GM18505 (cell line): ENCODE measurements at regions not wholly inside any gene's neighbourhood (a gene's known extent, or its start where the extent isn't known, plus 50 kb on each side); places are given as distances from the start of the nearest gene placed in this dataset.

ENCODE experiments used
- ATAC-seq: cut with Tn5 transposase; IDR thresholded peaks from one replicate; pipeline ENCODE4 v1.9.1; 2021; ENCODE audit not compliant: unreplicated experiment
- POLR2A ChIP-seq: IDR thresholded peaks from 4 replicates; pipeline ENCODE4 v1.6.1; 2011; ENCODE audit warnings: borderline replicate concordance; ENCODE audit not compliant: insufficient read depth, insufficient read length; ENCODE audit errors: extremely low read depth

DNA sequence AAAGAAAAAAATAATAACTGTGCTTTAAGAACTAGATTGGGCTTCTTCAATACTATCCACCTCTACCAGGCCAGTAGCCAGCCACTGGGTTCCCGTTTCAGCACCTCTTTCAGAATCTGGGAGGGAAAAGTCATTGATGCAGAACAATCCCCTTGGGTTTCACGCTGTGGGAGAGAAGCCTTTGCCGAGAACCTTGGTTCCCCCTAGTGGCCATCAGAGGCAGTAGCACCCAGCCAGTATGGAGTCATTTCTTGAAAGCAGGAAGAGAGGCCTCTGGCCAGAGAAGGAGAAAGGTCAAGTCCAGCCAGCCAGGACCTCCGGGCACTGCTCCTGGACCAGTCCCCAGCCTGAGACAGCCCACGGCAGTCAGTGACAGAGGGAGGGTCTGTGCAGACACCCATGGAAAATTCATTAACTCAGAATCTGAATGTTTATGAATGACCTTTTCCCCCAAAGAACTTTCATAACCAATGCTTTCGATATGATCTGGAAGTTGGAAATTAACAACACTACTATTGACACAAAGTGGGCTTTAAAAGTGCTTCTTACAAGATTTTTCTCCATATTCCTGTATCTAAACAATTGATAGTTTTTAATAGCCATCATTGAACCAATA lies 51.2 kb upstream of the CDH5 start:
- TF ChIP-seq POLR2A, result no peak
- peak; percentile 82 for ATAC-seq

DNA sequence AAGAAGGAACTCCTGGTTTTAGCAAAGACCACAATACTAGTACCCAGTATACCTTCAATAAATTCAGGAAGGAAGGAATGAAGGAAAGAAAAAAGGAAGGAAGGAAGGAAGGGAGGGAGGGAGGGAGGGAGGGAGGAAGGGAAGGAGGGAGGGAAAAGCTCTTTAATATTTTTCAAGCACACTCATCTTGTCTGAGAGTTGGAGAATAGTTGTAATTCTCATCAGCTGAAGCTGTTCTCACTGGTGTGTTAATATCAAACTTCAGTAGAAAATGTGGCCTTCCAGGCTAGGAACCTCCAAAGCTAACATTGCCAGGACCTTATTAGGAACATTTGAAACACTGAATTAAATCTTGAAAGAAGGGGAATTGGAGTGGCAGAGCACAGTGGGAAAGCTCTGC lies 55.2 kb upstream of the CDH5 start:
- ATAC-seq, result no peak
- TF ChIP-seq POLR2A, result no peak

DNA sequence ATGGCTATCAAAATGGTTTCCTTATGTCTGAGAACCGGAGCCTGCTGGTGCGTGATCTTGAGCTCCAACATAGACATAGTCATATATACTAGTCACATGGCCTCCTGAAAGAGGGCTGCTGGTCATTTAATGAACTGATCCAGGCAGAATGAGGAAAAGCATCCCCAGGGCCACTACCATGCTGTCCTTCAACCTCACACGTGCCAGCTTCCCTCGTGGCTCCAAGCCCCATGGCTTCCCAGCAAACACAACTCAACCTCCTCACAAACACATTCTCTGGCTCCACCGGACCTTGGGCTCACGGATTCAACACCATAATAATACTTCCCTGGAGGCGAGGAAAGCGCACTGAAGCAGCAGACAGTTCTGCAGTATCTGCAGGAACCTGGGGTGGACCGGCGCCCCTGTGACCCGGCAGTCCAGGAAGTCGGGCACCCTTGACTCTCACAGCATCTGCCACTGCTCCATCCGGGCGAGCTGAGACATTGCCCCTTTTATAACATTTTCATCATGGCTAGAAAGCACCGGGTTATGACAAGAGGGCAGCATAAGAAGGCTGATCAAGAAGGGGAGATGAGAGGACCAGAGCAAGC lies 57.2 kb upstream of the CDH5 start:
- no peak for TF ChIP-seq POLR2A
- ATAC-seq, result no peak

DNA sequence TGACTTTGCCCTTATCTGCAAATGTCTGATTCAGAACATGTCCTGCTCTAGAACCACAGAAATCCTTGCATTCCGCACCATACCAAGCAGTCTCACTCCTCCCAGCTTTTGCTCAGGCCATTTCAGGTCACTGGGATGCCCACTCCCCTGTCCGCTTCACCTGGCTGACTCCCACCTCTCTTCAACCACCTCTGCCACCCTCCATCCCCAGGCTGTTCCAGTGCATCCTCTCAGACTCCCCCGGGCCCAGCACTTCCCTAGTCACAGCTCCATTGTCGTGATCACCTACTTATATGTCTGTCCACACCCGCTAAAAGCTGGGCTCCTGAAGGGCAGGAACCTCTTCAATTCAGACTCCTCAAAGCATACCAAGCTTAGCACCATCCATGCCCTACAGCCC lies 58.4 kb upstream of the CDH5 start:
- ATAC-seq, result no peak
- TF ChIP-seq POLR2A, result no peak

DNA sequence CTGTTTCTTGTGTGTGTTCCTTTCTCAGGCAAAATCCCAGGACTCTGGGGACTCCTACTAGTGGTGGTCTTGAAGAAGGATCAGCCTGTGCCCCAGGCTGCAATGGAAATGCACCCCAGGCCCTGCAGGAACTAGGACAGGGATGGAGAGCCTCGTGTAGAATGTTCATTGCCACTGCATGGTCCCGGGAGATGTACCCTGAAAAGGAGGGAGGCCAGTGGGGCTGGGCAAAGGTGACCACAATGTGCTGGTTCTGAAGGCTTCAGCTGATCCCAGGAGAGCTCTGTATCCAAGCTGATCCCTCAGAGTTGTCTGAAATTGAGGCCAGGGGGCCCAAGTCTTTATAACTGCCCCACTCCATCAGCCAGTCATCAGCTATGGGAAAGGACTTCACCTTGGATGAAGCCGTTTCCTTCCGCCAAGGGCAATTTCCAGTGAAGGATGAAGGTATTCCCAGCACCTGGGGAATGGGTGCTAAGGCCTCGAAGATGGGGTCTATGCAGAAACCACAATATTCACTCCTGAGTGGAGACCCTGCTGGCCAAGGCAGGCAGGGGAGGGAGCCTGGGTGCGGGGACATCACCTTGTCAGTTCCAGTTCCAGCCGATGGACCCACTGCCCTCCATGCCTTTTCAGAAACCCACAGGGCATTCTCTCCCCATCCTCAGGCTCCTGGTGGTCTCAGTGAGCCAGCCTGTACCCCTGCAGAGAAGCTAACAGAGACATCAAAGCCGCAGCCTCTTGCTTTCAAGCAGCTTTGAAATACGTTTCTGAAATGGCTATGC lies 59.9 kb upstream of the CDH5 start:
- no peak for ATAC-seq
- no peak for TF ChIP-seq POLR2A

DNA sequence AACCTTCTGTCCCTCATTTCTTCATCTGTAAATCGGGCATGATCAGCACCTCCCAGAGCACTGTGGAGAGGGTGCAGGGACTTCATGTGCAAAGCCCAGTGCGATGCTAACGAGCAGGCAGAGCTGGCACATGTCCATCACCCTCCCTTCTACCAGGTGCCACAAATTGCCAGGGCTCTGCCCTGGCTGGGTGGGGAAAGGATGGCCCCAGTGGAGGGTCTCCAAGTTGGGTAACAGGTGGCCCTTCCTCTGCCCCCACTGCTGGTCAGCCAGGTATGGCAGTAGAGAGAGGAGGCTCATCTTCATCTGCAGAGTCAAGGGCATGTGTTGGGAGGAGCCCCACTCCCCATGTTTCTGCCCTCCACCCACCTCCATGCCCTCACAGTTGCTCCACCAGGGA lies 61.5 kb upstream of the CDH5 start:
- TF ChIP-seq POLR2A, result no peak
- ATAC-seq, result no peak

DNA sequence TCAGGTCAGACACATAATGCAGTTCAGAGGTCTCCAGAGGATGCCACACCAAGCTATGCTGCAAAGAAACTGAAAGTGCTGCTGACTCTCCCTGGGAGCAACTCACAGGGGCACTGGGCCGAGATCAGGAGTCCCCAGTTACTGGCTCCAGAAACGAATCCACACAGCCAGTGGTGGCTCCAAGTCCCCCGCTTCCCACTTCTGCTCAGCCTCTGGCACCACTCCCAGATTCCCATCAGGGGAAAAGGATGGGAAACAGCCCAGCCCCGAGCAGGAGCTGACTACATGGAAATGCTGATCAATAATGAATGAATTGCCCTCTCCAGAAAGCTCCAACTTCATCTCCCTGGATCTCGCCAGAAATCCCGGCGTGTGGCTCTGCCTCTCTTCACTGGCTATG lies 62.3 kb upstream of the CDH5 start:
- no peak for TF ChIP-seq POLR2A
- no peak for ATAC-seq

DNA sequence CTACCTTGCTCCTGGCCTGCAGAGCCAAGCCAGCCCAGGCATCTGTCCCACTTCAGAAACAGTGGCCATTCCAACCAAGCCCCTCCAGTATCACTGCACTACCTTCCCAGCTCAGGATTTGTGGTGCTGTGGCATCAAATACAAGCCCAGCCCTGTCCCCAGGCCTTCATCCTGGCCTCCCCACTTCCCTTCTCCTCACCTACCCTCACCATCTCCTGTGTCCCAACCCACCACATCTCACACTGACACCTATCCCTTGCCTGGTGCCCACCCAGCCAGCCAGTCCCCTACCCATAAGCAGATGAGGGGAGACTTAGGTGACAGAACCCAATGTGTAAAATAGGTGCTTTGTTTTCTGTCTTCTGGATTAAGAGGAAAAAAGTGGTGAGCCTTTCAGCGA lies 66.0 kb upstream of the CDH5 start:
- ATAC-seq, result no peak
- no peak for TF ChIP-seq POLR2A

DNA sequence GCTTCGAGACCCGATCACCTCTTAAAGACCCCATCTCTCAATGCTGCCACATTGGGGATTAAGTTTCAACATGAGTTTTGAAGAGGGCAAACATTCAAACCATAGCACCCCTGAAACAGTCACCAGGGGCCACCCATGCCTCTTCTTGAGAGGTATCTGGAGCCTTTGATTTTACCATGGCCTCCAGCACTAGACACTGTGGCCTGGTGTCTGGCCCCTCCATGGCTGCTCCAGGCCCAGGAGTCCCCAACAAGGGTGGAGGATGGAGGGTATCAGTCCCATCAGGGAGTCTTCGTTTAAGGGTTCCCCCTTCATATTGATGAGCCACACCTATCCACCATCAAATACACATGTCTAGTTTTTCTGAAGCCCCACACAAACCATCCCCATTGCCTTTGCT lies 66.5 kb upstream of the CDH5 start:
- no peak for TF ChIP-seq POLR2A
- no peak for ATAC-seq

DNA sequence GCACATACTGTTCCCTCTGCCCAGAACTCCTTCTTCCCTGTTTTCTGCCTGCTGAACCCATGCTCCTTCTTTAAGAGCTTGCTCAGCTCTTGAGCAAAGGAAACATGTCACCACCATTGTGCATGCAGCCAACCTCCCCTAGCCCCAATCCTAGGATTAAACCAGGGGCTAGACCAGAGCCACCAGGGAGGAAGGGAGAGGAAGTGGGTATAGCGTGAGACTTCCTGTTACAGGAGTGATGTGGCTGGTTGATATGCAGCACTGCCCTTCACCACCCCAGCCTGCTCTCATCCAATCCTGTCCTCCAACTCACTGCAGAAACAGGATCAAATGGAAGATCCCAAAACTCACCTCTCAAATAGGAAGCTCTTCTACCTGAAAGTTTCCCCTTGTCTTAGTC lies 67.1 kb upstream of the CDH5 start:
- TF ChIP-seq POLR2A, result no peak
- no peak for ATAC-seq

DNA sequence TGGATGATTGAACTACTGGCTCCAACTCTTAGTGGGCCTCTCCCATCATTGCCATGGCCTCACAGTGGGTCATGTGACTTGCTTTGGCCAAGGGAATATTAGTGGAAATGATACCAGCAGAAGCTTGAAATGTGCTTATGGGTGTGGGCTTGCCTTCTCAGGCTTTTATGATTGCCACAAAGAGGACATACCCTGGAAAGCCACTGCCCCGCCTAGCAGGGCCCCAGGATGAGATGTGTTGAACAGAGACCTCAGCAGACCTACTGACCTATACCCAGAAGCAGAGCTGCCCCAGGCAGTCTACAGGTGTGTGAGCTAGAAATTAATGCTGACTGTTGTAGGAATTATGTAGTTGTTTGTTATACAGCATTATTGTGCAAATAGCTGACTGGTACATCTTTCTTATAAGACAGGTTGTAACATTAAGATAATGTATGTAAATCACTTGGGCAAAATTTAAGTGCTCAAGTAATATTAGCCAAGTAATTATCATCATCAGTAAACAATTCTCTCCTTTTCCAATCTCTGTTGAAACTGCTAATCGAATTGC lies 67.8 kb upstream of the CDH5 start:
- no peak for ATAC-seq
- TF ChIP-seq POLR2A, result no peak

DNA sequence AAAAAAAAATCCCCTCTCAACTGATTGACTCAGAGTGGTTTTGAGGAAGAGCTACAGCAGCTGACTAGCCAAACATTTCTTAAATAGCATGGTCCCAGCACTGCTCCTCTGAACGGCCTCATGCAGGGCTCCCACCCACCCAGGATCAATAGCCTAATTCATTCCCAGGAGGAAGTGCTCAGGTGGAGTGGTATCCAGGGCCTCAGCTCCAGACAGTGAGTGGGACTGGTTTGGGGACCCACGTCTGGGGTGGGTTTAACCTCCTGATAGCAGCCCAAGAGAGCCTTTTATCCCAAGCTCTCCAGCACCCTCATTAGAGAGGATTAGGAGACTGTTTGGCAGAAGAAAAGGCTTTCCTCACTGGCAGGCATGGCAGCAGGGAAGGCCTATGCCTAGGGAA lies 68.5 kb upstream of the CDH5 start:
- ATAC-seq, result no peak
- TF ChIP-seq POLR2A, result no peak

DNA sequence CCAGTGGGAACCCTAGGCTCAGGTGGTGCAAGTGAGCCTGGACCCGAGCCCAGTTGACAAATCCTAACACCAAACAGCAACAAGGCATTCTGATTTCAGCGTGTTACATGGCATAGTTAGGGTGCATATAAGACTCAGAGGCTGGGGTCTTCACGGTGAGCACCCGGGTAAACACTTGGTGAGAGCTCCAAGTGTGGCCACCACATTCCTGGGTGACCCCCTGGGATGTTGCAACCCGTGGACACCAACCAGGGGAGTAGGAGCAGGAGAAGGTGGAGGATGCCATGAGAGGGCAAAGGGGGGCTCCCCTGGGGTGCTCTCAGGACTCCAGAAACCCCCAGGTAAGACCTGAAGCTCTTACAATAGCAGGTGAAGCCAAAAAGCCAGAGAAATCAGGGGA lies 69.9 kb upstream of the CDH5 start:
- no peak for ATAC-seq

More for the DNA sequence above, 69.9 kb upstream of the CDH5 start:
- no peak for TF ChIP-seq POLR2A
